H9 (cell line): ENCODE measurements at regions not wholly inside any gene's neighbourhood (a gene's known extent, or its start where the extent isn't known, plus 50 kb on each side); places are given as distances from the start of the nearest gene placed in this dataset.

ENCODE experiments used
- DNase-seq: peaks from one replicate; pipeline ENCODE4 v3.0.0-alpha.2; 2017
- H2AFZ ChIP-seq: one replicate; pipeline ENCODE4 v1.6.1; 2013; ENCODE audit warnings: mild to moderate bottlenecking, low read length, control low read depth, moderate library complexity
- H2AK5ac ChIP-seq: 2 replicates; pipeline ENCODE4 v1.6.1; 2013; ENCODE audit warnings: low read length, control low read depth, mixed read lengths; ENCODE audit not compliant: insufficient read length
- H2BK120ac ChIP-seq: one replicate; pipeline ENCODE4 v1.6.1; 2013; ENCODE audit warnings: low read depth, mild to moderate bottlenecking, low read length, control low read depth, inconsistent platforms; ENCODE audit not compliant: poor library complexity, severe bottlenecking
- H2BK12ac ChIP-seq: 2 replicates; pipeline ENCODE4 v1.6.1; 2013; ENCODE audit warnings: low read length, control low read depth, mixed read lengths, low read depth; ENCODE audit not compliant: insufficient read length
- H2BK15ac ChIP-seq: 2 replicates; pipeline ENCODE4 v1.6.1; 2013; ENCODE audit warnings: low read depth, low read length, control low read depth
- H2BK20ac ChIP-seq: one replicate; pipeline ENCODE4 v1.6.1; 2013; ENCODE audit warnings: low read depth, mild to moderate bottlenecking, low read length, control low read depth, inconsistent platforms; ENCODE audit not compliant: poor library complexity, severe bottlenecking
- H2BK5ac ChIP-seq: 2 replicates; pipeline ENCODE4 v1.6.1; 2013; ENCODE audit warnings: low read length, control low read depth, mixed read lengths; ENCODE audit not compliant: insufficient read length
- H3K14ac ChIP-seq: 2 replicates; pipeline ENCODE4 v1.6.1; 2013; ENCODE audit warnings: low read length, control low read depth; ENCODE audit not compliant: insufficient read depth
- H3K18ac ChIP-seq: 2 replicates; pipeline ENCODE4 v1.6.1; 2013; ENCODE audit warnings: low read depth, mild to moderate bottlenecking, mixed read lengths, low read length, control low read depth; ENCODE audit not compliant: insufficient read length
- H3K23ac ChIP-seq: 2 replicates; pipeline ENCODE4 v1.6.1; 2013; ENCODE audit warnings: low read length, control low read depth, mixed read lengths, low read depth; ENCODE audit not compliant: insufficient read length
- H3K23me2 ChIP-seq: 2 replicates; pipeline ENCODE4 v1.6.1; 2013; ENCODE audit warnings: low read depth, mild to moderate bottlenecking, mixed read lengths, low read length, control low read depth; ENCODE audit not compliant: insufficient read length, poor library complexity, severe bottlenecking
- H3K27ac ChIP-seq: 2 replicates; pipeline ENCODE4 v1.5.1; 2013; ENCODE audit warnings: low read length, control low read depth, mixed read lengths, low read depth; ENCODE audit not compliant: insufficient read length
- H3K27me3 ChIP-seq: 2 replicates; pipeline ENCODE4 v1.6.1; 2013; ENCODE audit warnings: low read length, control low read depth, inconsistent platforms; ENCODE audit not compliant: insufficient read depth
- H3K4ac ChIP-seq: 2 replicates; pipeline ENCODE4 v1.6.1; 2013; ENCODE audit warnings: low read depth, mild to moderate bottlenecking, control low read depth, inconsistent platforms, low read length, moderate library complexity
- H3K4me1 ChIP-seq: 2 replicates; pipeline ENCODE4 v1.6.1; 2013; ENCODE audit warnings: low read length, control low read depth, inconsistent platforms; ENCODE audit not compliant: insufficient read depth
- H3K4me2 ChIP-seq: 2 replicates; pipeline ENCODE4 v1.6.1; 2013; ENCODE audit warnings: low read length, control low read depth, mixed read lengths; ENCODE audit not compliant: insufficient read length, insufficient read depth
- H3K56ac ChIP-seq: 2 replicates; pipeline ENCODE4 v1.6.1; 2013; ENCODE audit warnings: low read depth, mild to moderate bottlenecking, mixed read lengths, low read length, control low read depth; ENCODE audit not compliant: insufficient read length
- H3K79me1 ChIP-seq: 2 replicates; pipeline ENCODE4 v1.6.1; 2013; ENCODE audit warnings: low read depth, mild to moderate bottlenecking, moderate library complexity, low read length, control low read depth, inconsistent platforms; ENCODE audit not compliant: insufficient read depth, poor library complexity, severe bottlenecking
- H3K79me2 ChIP-seq: 2 replicates; pipeline ENCODE4 v1.6.1; 2013; ENCODE audit warnings: low read length, control low read depth, inconsistent platforms; ENCODE audit not compliant: insufficient read depth
- H3K9ac ChIP-seq: 2 replicates; pipeline ENCODE4 v1.6.1; 2013; ENCODE audit warnings: low read length, control low read depth, mixed read lengths; ENCODE audit not compliant: insufficient read length; ENCODE audit errors: extremely low read depth
- H3K9me3 ChIP-seq: one replicate; pipeline ENCODE4 v1.6.1; 2013; ENCODE audit warnings: low read depth, low read length, inconsistent platforms; ENCODE audit not compliant: control insufficient read depth
- H3T11ph ChIP-seq: one replicate; pipeline ENCODE4 v1.6.1; 2013; ENCODE audit warnings: mild to moderate bottlenecking, low read length, control low read depth, inconsistent platforms
- H4K20me1 ChIP-seq: one replicate; pipeline ENCODE4 v1.6.1; 2013; ENCODE audit not compliant: control insufficient read depth, insufficient read length, insufficient read depth
- H4K5ac ChIP-seq: 2 replicates; pipeline ENCODE4 v1.6.1; 2013; ENCODE audit warnings: low read depth, mild to moderate bottlenecking, mixed read lengths, low read length, control low read depth; ENCODE audit not compliant: insufficient read length
- H4K8ac ChIP-seq: replicated peaks from 2 replicates; pipeline ENCODE4 v1.6.1; 2013; ENCODE audit warnings: low read length, control low read depth, mixed read lengths, low read depth; ENCODE audit not compliant: insufficient read length
- H4K91ac ChIP-seq: 2 replicates; pipeline ENCODE4 v1.6.1; 2013; ENCODE audit warnings: low read depth, mild to moderate bottlenecking, moderate library complexity, mixed read lengths, low read length, control low read depth; ENCODE audit not compliant: insufficient read length
- H3K27ac Mint-ChIP-seq, 3 experiments: 2 replicates in 2 of 3; 3 replicates in 1 of 3; pipeline ENCODE4 v1.8.0; 2020 to 2021; ENCODE audit warnings: mixed read lengths in 3 of 3, mild to moderate bottlenecking in 1 of 3, moderate library complexity in 1 of 3
- H3K27me3 Mint-ChIP-seq: 2 replicates; pipeline ENCODE4 v1.8.0; 2021; ENCODE audit warnings: low read depth, mild to moderate bottlenecking, moderate library complexity, mixed read lengths
- H3K36me3 Mint-ChIP-seq, 3 experiments: 2 replicates in 2 of 3; 3 replicates in 1 of 3; pipeline ENCODE4 v1.8.0; 2020 to 2021; ENCODE audit warnings: low read depth in 3 of 3, mixed read lengths in 3 of 3; ENCODE audit not compliant: insufficient read depth in 1 of 3
- H3K4me1 Mint-ChIP-seq, 2 experiments: 2 replicates each; pipeline ENCODE4 v1.8.0; 2020; ENCODE audit warnings: mixed read lengths in 2 of 2
- H3K4me3 Mint-ChIP-seq, 2 experiments: 2 replicates in 1 of 2; 3 replicates in 1 of 2; pipeline ENCODE4 v1.8.0; 2020 to 2021; ENCODE audit warnings: mild to moderate bottlenecking in 2 of 2, mixed read lengths in 2 of 2, moderate library complexity in 1 of 2
- H3K9me3 Mint-ChIP-seq, 2 experiments: 2 replicates in 1 of 2; 3 replicates in 1 of 2; pipeline ENCODE4 v1.8.0; 2020; ENCODE audit warnings: mild to moderate bottlenecking in 2 of 2, mixed read lengths in 2 of 2, moderate library complexity in 1 of 2
- CTCF ChIP-seq: fragments of 200-600 bp; sonication (generic); conservative IDR thresholded peaks from 3 replicates; pipeline ENCODE4 v1.8.0; 2021; ENCODE audit warnings: antibody characterized with exemption, mild to moderate bottlenecking
- WGBS: extraction: QIAGEN DNeasy Blood & Tissue Kit; methylation state at CpG from one replicate; pipeline ENCODE4 v1.1.7; 2013; ENCODE audit warnings: missing lambda C conversion rate, low lambda C conversion rate, mixed read lengths; ENCODE audit not compliant: insufficient read length; ENCODE audit errors: extremely low coverage; 5-methylcytosine and 5-hydroxymethylcytosine counted together

DNA sequence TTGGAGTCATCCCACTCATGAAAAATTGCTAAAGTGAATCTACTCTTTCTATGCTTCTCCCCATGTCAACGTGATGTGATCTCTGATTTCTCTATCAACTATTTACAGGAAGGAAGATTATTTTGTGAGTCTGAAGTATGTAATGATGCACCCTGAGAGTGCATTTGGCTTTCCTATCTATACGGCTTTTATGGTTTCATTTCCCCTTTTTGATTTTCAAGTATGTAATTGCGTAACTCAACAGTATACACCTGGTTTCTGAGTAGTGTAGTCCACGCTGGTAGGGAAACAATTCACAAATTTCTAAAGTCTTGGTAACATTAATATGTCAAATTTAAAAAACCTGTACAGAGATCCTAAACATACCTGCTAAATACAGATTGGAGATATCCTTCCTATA lies 194.7 kb upstream of the SEMA3A start:
- DNase-seq = no peak
- no peaks in the 10 kb centered on the region for H3K79me1 ChIP-seq
- no peak overlapping the region for H4K8ac ChIP-seq
- WGBS = no CpG with 5 or more reads among the region's 4 CpGs
- H3K4me2 ChIP-seq = no peak overlapping the region
- Mint-ChIP-seq H3K36me3 (no peaks in the 10 kb centered on the region), H3K9me3 (no peaks in the 10 kb centered on the region), H3K4me1 (no peaks in the 10 kb centered on the region), H3K4me3 (no peak overlapping the region), H3K27me3 (no peaks in the 10 kb centered on the region), H3K27ac (no peak overlapping the region)
- no peaks in the 10 kb centered on the region for H3K9me3 ChIP-seq
- H2BK15ac ChIP-seq = no peak overlapping the region
- H3K4me1 ChIP-seq = no peaks in the 10 kb centered on the region
- no peak overlapping the region for H2BK12ac ChIP-seq
- no peaks in the 10 kb centered on the region for H3K79me2 ChIP-seq
- H3K4ac ChIP-seq = no peak overlapping the region
- no peak overlapping the region for H3T11ph ChIP-seq
- H3K27me3 ChIP-seq = no peaks in the 10 kb centered on the region
- H2AFZ ChIP-seq = no peak overlapping the region
- no peak overlapping the region for H3K56ac ChIP-seq
- no peak overlapping the region for H2AK5ac ChIP-seq
- H4K5ac ChIP-seq = no peak overlapping the region
- no peak overlapping the region for H2BK20ac ChIP-seq
- no peak overlapping the region for H2BK120ac ChIP-seq
- no peak overlapping the region for H3K14ac ChIP-seq
- no peaks in the 10 kb centered on the region for H4K20me1 ChIP-seq
- no peak overlapping the region for H3K9ac ChIP-seq
- H2BK5ac ChIP-seq = no peak overlapping the region
- no peaks in the 10 kb centered on the region for H3K23me2 ChIP-seq
- no peak overlapping the region for H3K18ac ChIP-seq
- no peak overlapping the region for H3K27ac ChIP-seq
- no peak overlapping the region for H4K91ac ChIP-seq
- no peak overlapping the region for H3K23ac ChIP-seq
- no peak for TF ChIP-seq CTCF
